ENCODE measurements at regions not wholly inside any gene's neighbourhood (a gene's known extent, or its start where the extent isn't known, plus 50 kb on each side); places are given as distances from the start of the nearest gene placed in this dataset.

DNA sequence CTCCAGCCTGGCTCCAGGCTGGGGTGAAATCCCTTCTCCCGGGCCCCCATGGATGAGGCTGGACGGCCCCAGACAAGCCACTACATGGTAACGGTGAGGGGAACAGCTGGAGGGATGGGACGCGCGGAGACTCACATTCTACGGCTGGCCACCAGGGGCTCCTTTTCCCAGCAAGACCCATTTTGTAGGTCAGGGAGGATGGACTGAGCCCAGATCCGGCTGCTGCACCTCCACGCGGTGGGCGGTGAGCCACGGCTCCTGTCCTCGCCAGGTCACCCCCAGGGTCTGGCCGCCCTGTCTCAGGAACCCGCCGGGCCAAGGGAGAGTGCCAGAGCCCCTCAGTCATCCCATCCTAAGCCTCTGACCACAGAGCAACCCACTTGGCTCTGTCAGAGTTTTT is 75.0 kb upstream of the ACTRT2 start:
- H3K36me3 ChIP-seq: no peaks in the 10 kb centered on the region
- H3K27ac ChIP-seq: no peak overlapping the region
- H3K27me3 ChIP-seq: no peaks in the 10 kb centered on the region
- TF ChIP-seq POLR2AphosphoS5 (IDR thresholded peaks at IDR 0.05; ENCODE audit: insufficient read depth in 1 of 2, low read depth in 1 of 2) (no peak), POLR2A (IDR thresholded peaks at IDR 0.05) (no peak)
- TF ChIP-seq, protein P1, sequence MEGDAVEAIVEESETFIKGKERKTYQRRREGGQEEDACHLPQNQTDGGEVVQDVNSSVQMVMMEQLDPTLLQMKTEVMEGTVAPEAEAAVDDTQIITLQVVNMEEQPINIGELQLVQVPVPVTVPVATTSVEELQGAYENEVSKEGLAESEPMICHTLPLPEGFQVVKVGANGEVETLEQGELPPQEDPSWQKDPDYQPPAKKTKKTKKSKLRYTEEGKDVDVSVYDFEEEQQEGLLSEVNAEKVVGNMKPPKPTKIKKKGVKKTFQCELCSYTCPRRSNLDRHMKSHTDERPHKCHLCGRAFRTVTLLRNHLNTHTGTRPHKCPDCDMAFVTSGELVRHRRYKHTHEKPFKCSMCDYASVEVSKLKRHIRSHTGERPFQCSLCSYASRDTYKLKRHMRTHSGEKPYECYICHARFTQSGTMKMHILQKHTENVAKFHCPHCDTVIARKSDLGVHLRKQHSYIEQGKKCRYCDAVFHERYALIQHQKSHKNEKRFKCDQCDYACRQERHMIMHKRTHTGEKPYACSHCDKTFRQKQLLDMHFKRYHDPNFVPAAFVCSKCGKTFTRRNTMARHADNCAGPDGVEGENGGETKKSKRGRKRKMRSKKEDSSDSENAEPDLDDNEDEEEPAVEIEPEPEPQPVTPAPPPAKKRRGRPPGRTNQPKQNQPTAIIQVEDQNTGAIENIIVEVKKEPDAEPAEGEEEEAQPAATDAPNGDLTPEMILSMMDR (IDR thresholded peaks at IDR 0.05): no peak
- H3K9me3 ChIP-seq: peaks cover 3% of the 10 kb centered on the region
- no peak for DNase-seq (ENCODE audit: extremely low spot score in 2 of 2)
- no peak overlapping the region for H3K4me3 ChIP-seq
- intact Hi-C loops (cut with DNase I): no loop called here
- H3K4me1 ChIP-seq: no peaks in the 10 kb centered on the region

DNA sequence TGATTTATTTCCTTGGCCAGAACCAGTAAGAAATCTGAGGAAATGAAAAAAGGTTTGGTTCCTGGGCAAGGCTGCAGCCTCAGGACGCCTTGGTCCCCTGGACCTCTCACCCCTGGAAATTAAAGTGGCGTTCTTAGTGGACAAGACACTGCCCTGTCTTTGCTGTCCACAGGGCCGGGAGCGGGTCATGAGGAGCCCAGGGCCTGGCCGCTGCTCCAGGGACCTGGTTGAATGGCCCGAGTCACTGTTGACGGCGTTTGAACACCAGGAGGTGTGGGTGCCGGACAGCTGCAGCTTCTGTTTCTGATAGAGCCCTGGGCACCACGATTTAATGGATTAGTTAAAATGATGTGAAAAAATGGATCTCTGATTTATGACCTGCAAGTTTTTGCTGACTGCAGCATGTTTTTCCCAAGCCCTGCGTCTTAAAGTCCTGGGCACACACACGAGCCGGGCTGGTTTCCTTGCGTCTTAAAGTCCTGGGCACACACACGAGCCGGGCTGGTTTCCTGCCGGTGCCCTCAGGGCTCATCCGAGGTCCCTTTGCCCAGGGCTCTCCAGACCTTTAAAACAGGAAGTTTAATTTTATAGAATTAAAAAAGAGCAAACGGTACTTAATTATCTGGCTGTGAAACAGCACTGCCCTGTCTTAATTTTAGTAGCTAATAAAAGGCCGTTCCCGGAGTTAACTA is 74.1 kb upstream of the ACTRT2 start:
- intact Hi-C loops (cut with DNase I): no loop called here
- no peak for DNase-seq (ENCODE audit: extremely low spot score in 2 of 2)
- TF ChIP-seq POLR2A (IDR thresholded peaks at IDR 0.05): no peak
- TF ChIP-seq, protein P1 (IDR thresholded peaks at IDR 0.05): no peak
- no peak for TF ChIP-seq POLR2AphosphoS5 (IDR thresholded peaks at IDR 0.05; ENCODE audit: insufficient read depth in 1 of 2, low read depth in 1 of 2)
- H3K27me3 ChIP-seq: no peaks in the 10 kb centered on the region
- no peaks in the 10 kb centered on the region for H3K9me3 ChIP-seq
- H3K36me3 ChIP-seq: no peaks in the 10 kb centered on the region
- no peak overlapping the region for H3K27ac ChIP-seq
- no peak overlapping the region for H3K4me3 ChIP-seq
- no peaks in the 10 kb centered on the region for H3K4me1 ChIP-seq

DNA sequence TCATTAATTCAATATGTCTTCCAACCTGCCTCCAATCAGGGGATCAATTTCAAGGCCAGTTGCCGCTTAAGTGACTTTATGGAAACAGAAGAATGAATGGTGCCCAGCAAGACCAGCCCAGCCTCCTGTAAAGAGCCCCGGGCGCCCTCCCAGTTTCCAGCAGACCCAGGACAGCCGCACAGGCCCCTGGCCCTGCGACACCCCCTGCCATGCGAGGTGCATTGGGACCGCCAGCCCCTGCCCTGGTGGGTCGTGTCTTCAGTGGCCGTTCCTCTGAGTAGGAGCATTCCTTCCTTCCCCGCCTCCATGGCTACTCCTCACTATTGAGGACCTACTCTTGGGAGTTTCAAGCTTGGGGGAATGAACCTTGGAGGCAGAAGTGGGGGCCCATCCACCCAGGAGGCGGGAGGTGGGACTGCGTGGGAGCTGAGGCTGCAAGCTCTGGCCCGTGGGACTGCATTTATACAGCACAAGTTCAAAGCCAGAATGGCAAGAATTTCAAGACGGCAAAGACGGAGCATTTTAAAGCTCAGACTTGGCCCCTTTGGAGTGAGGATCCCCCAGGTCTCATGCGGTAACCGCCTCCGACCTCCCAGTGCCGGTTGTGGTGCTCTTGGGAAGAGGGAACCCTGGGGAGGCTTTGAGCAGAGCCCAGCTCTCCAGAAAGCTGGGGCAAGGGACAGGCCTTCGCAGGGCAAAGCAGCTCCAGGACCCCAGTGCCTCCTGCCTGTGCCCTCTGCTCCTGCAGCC is 73.1 kb upstream of the ACTRT2 start:
- TF ChIP-seq, protein P1 (IDR thresholded peaks at IDR 0.05): no peak
- TF ChIP-seq POLR2AphosphoS5 (IDR thresholded peaks at IDR 0.05; ENCODE audit: insufficient read depth in 1 of 2, low read depth in 1 of 2): no peak
- TF ChIP-seq POLR2A (IDR thresholded peaks at IDR 0.05): no peak
- DNase-seq (ENCODE audit: extremely low spot score in 2 of 2): no peak
- H3K4me3 ChIP-seq: no peak overlapping the region
- H3K27me3 ChIP-seq: no peaks in the 10 kb centered on the region
- H3K36me3 ChIP-seq: no peaks in the 10 kb centered on the region
- no peaks in the 10 kb centered on the region for H3K9me3 ChIP-seq
- no peak overlapping the region for H3K27ac ChIP-seq
- intact Hi-C loops (cut with DNase I): no loop called here
- H3K4me1 ChIP-seq: no peaks in the 10 kb centered on the region

DNA sequence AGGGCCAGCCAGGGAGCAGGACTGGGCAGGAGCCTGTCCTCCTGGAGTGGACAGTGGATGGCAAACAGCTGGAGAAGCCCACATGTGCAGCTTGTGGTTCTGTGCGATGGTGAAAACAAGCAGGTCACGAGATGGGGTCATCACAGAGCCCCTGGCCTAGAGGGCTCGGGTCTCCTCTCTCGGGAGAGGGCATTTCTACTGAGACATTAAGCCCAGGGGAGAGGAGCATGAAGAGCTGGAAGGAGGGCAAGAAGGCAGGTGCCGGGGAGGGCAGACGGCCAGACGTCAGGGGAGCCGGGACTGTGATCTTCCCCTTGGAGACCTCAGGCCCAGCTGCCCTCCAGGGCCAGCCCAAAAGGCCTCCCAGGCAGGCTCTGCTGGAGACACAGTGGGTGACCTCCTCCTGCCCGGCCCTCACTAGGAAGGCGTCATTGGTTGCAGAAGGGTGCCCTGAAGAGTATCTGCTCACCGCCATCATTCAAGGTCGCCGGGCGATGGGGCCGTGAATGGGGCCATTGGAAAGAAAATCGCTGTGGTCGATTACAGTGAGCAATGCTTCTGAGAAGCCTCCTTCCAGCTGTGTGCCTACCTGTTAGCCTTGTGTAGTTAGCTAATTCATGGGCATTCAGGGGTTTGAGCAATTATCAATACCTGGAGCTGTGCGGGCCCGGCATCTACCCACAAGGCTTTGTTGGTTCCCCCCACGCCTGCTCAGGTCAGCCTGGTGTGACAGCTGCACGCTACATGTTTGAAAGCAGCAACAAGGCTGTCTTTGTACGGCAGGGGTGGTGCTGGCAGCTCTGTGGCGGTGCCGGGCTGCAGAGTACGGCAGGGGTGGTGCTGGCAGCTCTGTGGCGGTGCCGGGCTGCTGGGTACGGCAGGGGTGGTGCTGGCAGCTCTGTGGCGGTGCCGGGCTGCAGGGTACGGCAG is 72.3 kb upstream of the ACTRT2 start:
- no peak overlapping the region for H3K4me3 ChIP-seq

More for the DNA sequence above, 72.3 kb upstream of the ACTRT2 start:
- H3K4me1 ChIP-seq: no peaks in the 10 kb centered on the region
- DNase-seq (ENCODE audit: extremely low spot score in 2 of 2): no peak
- TF ChIP-seq, protein P1 (IDR thresholded peaks at IDR 0.05): no peak
- no peak for TF ChIP-seq POLR2AphosphoS5 (IDR thresholded peaks at IDR 0.05; ENCODE audit: insufficient read depth in 1 of 2, low read depth in 1 of 2)
- TF ChIP-seq POLR2A (IDR thresholded peaks at IDR 0.05): no peak
- no peaks in the 10 kb centered on the region for H3K36me3 ChIP-seq
- H3K27me3 ChIP-seq: no peaks in the 10 kb centered on the region
- no peak overlapping the region for H3K27ac ChIP-seq
- intact Hi-C loops (cut with DNase I): no loop called here
- H3K9me3 ChIP-seq: no peaks in the 10 kb centered on the region
